ENCODE measurements at regions not wholly inside any gene's neighbourhood (a gene's known extent, or its start where the extent isn't known, plus 50 kb on each side); places are given as distances from the start of the nearest gene placed in this dataset.

- DNase-seq: no peak
Observed at GRCh38 chr5:97735209-97735608, 552.2 kb upstream of the RIOK2 start.

- DNase-seq: no peak
Observed at GRCh38 chr5:97737608-97738007, 554.6 kb upstream of the RIOK2 start.

- no peak for DNase-seq
Observed at GRCh38 chr5:97745817-97746216, 562.8 kb upstream of the RIOK2 start.

GRCh38 chr5:97750576-97750975 is 567.5 kb upstream of the RIOK2 start:
- no peak for DNase-seq

- DNase-seq: no peak
Observed at GRCh38 chr5:97751540-97751939, 568.5 kb upstream of the RIOK2 start.

GRCh38 chr5:97752871-97753270 is 569.8 kb upstream of the RIOK2 start:
- DNase-seq: no peak

GRCh38 chr5:97762483-97762882 is 579.4 kb upstream of the RIOK2 start:
- DNase-seq: no peak

GRCh38 chr5:97764700-97765099 is 581.7 kb upstream of the RIOK2 start:
- DNase-seq: no peak

- DNase-seq: no peak
Observed at GRCh38 chr5:97778451-97778850, 595.4 kb upstream of the RIOK2 start.

GRCh38 chr5:97788369-97788768 is 605.3 kb upstream of the RIOK2 start:
- DNase-seq: no peak

GRCh38 chr5:97797994-97798451 is 615.0 kb upstream of the RIOK2 start:
- no peak for DNase-seq

GRCh38 chr5:97801461-97801860 is 618.4 kb upstream of the RIOK2 start:
- no peak for DNase-seq

- no peak for DNase-seq
Observed at GRCh38 chr5:97820138-97820537, 637.1 kb upstream of the RIOK2 start.

GRCh38 chr5:97832645-97833296 is 649.7 kb upstream of the RIOK2 start:
- DNase-seq: no peak

- DNase-seq: no peak
Observed at GRCh38 chr5:97834561-97834960, 651.5 kb upstream of the RIOK2 start.

- no peak for DNase-seq
Observed at GRCh38 chr5:97835112-97835511, 652.1 kb upstream of the RIOK2 start.

GRCh38 chr5:97836816-97837215 is 653.8 kb upstream of the RIOK2 start:
- no peak for DNase-seq

- DNase-seq: no peak
Observed at GRCh38 chr5:97838214-97838613, 655.2 kb upstream of the RIOK2 start.

GRCh38 chr5:97839341-97840086 is 656.5 kb upstream of the RIOK2 start:
- DNase-seq: no peak

GRCh38 chr5:97840643-97841042 is 657.6 kb upstream of the RIOK2 start:
- DNase-seq: no peak

- DNase-seq: no peak
Observed at GRCh38 chr5:97842687-97843086, 659.6 kb upstream of the RIOK2 start.

- no peak for DNase-seq
Observed at GRCh38 chr5:97844797-97845196, 661.8 kb upstream of the RIOK2 start.

GRCh38 chr5:97846643-97847042 is 663.6 kb upstream of the RIOK2 start:
- no peak for DNase-seq

GRCh38 chr5:97847920-97848631 is 665.0 kb upstream of the RIOK2 start:
- no peak for DNase-seq
